Hematopoietic multipotent progenitor cell treated with erythropoietin and hydrocortisone succinate and interleukin-3 and kit ligand, for 4 days (in vitro differentiated cells): ENCODE measurements at regions not wholly inside any gene's neighbourhood (a gene's known extent, or its start where the extent isn't known, plus 50 kb on each side); places are given as distances from the start of the nearest gene placed in this dataset.
A peak's percentile ranks its signal among the peaks of the same experiment; 100 is the strongest.

Experiments
- DNase-seq: peaks from one replicate; pipeline ENCODE4 v3.0.0-alpha.2; 2015

DNA sequence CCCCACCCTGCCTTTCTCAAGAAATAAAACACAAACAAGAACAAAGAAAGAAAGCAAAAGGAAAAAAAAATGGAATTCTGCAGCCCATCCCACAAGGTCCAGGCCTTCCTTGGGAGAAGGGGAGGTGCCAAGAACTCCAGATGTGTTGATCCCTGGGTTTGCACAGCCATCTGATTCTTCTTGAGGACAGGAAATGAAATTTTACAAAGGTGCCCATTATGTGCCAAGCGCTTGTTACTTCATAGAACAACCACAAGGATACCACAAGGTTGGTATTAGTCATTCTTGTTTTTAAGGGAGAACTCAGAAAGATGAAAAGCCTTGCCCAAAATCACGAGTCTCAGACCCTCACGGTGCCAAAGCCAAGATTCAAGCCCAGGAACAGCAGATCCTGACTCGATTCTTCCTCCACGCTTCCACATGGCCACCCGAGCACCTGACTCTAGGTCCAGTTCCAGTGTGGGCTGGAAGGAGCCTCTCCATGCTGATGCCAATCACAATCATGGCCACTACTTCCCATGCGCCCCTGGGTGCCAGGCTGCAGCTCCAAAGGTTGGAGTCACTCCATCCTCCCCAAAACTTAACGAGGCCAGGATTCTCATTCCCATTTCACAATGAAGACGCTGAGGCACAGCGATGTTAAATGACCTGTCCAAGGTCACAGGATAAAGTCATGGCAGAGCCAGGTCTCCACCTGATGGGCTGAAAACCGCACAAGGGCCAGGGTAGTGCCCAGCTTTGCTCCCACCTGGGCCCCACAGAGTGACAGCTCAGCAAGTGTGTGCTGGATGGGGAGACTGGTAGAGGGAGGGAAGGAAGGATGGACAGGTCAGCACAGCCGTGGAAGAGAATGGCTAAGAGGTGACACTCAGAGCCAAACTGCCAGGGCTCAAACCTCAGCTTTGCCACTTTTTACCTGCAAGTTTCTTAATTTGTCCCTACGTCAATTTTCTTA, 66.7 kb upstream of the TOP1 start:
- peak; percentile 56 for DNase-seq

DNA sequence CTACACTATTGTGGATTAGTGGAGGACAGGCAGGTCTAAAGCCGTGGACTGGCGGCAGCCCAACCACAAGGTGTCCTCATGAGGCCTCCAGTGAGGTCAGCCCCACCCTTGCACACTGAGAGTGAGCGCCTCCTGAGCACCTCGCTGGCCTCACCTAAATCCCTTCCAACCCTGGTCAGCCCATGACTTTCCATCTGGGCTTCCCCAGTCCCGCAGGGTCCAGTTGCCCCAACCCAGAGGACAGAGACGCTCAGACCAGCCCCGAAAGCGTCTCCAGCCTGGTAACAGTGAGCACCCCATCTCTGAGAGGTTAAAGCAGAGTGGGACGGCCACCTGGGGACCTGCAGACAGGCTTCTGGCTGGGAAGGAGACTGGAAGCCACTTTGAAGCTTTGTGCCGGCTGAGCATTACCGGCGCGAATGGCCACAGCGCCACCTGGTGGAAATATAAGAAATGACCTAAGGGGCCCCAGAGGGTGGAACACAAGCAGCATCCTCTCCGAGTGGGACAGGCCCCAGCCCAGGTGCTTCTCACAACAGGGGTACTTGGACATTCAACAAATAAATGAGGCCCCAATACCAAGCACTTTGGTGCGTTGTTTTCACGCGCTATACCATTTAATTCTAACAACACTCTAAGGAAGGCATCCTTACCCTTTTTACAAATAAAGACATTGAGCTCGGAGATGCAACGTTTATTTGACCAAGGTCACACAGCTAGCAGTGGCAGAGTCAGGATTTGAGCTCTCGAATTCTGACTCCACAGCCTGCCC, 65.7 kb upstream of the TOP1 start:
- peak; percentile 82 for DNase-seq

DNA sequence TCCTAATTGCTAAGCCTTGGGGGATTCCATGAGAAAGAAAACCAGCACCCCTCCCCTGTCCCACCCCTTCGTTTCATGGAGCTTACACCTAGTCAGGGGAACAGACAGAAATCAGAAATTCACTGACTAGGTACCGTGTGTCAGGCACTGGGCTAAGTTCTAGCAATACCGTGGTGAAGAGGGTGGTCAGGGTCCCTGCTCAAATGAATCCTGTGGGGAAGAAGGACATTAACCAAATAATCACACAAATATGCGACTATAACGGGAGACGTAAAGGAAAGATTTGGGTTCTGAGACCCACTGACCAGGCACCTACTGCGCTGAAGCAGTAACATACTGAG, 65.1 kb upstream of the TOP1 start:
- DNase-seq: no peak

DNA sequence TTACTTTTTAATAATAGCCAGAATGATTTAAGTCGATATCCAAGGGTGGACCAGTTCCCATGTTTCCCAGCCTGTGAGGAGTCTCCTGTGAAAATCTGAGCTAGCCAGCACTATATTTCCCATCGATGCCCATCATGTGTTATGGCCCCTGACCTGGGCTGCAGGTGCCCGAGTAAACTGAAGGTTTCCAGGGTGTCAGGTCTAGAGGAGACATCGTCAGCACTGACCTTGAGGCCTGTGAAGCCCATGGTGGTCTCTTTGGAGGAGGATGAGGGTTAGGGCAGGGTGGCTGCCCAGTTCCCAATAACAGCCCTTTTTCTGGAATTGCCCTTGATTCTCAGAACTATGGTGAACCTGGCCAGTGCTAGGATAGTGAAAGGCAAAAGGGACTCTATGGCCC, 63.0 kb upstream of the TOP1 start:
- DNase-seq: no peak

DNA sequence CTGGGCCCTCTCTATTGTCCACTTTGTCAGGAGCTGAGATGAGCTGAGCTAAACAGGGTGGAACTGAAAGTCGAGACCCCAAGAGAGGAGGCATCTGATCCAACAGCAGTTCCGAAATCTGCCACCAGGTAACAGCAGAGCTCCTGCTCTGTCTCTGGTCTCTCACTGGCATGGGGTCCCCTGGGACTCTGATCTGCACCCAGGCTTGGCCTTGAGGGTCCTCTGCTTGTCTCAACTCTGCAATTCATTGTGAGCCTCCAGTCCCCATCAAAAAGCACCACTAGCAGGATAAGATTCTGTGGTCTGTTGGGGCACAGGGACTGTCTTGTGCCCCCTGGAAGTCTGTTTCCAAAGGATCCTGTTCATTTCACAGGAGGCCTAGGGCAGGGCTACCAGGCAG, 62.5 kb upstream of the TOP1 start:
- peak; percentile 23 for DNase-seq

DNA sequence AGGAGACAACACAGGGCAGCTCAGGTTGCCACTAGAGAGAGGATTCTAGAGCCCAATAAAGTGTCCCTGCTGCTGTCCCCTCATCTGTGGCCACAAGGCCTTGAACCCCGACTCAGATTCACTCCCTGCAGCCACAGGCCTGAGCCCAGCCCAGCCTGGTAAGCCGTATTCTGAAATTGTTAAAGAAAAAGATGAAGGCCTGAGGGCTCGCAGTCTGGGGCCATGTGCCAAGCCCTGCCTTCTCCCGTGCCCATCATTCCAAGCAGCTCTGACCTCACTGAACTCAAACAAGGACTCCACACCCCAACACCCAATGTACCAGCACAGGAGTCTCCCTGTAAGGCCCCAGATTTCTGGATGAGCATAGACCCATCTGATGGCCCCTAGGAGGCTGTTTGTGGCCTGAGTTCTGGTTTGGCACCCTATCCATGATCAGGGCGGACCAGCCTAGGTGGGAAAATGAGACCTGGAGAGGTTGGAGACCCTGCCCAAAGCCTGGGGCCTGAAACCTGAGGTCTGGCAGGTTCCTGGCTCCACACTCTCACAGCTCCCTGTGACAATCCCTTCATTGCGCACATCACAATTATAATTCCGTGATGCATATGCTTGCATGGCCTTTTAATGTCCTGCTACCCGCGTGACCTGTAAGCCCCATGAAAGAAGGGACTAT, 62.0 kb upstream of the TOP1 start:
- DNase-seq: no peak

DNA sequence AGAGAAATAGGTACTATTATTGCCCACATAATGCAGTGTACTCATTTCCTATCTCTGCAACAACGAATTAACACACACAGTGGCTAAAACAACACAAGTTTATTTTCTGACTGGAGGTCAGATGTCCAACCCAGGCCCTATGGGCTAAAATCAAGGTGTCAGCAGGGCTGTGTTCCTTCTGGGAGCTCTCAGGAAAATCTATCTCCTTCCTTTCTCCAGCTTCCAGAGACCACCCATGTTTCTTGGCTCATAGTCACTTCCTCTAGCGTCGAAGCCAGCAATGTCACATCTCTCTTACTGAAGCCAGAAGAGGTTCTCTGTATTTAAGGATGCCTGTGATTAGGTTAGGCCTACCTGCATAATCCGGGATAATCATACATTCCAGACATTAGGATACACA, 60.9 kb upstream of the TOP1 start:
- no peak for DNase-seq

DNA sequence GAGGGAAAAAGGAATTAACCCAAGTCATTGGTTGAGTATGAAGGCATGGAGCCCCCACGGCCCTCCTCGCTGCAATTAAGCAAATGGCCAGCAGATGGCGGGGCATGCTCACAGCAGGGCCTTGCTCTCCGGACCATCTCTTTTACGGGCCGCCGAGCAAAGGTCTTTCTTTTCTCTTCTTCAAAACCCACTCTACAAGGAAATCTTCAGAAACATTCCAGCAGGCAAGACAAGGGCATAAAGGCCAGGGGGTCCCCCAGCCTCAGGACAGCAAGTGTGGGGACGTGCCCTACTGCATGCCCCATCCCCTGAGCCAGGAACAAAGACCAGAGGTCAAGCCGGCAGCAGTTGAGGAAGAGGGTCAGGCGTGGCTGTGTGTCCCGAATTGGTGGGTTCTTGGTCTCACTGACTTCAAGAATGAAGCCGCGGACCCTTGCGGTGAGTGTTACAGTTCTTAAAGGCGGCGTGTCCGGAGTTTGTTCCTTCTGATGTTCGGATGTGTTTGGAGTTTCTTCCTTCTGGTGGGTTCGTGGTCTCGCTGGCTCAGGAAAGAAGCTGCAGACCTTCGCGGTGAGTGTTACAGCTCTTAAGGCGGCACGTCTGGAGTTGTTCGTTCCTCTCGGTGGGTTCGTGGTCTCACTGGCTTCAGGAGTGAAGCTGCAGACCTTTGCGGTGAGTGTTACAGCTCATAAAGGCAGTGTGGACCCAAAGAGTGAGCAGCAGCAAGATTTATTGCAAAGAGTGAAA, 59.6 kb upstream of the TOP1 start:
- peak; percentile 90 for DNase-seq

DNA sequence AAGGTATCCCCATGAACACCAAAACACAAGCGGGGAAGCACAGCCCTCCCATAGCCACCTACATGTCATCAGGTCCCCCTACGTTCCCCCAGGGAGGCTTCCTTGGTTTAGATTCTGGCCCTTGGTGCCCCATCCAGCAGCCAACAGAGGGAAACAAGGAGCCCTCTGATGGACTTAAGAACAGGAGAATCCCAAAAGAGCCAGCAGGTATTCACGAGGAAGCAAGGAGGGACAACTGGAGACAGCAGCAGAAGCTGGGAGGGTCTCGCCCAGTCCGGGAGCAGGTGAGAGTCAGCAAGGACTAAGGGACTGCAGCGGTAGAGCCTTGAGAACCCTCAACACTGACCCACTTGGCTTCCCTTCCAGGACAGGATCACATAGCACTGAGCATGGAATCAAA, 58.4 kb upstream of the TOP1 start:
- DNase-seq: no peak

DNA sequence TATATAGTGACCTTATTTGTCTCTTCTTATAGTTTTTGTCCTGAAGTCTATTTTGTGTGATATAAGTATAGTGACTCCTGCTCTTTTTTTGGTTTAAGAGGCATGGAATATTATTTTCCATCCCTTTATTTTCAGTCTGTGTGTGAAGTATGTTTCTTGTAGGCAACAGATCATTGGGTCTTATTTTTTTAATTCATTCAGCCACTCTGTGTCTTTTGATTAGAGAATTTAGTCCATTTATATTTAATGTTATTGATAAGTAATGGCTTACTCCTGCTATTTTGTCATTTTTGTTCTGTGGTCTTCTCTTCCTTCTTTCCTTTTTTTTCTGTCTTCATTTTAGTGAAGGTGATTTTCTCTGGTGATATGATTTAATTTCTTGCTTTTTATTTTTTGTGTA, 51.4 kb upstream of the TOP1 start:
- no peak for DNase-seq

DNA sequence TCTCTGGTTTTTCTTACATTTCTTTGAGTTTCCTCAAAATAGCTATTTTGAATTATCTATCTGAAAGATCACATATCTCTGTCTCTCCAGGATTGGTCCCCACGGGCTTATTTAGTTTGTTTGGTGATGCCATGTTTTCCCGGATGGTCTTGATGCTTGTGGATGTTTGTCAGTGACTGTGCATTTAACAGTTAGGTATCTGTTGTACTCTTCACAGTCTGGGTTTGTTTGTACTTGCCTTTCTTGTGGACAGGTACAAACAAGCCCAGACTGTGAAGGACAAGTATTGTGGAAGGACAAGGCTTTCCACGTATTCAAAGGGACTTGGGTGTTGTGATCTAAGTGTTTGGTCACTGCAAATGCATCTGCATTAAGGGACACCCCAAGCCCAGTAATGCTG, 49.9 kb upstream of the TOP1 start:
- DNase-seq: no peak
